B cell (primary cell): ENCODE measurements at regions not wholly inside any gene's neighbourhood (a gene's known extent, or its start where the extent isn't known, plus 50 kb on each side); places are given as distances from the start of the nearest gene placed in this dataset.

ENCODE experiments used
- ATAC-seq: fragments of 200-7000 bp; cut with Tn5 transposase; one replicate; pipeline ENCODE4 v1.10.0; 2021; ENCODE audit warnings: low read depth, mild to moderate bottlenecking, moderate number of reproducible peaks, moderate library complexity
- CTCF ChIA-PET: fragments of 350-600 bp; sonication (Branson Sonifier 250); formaldehyde crosslinking; loops from one replicate; lab custom pipeline; 2021; ENCODE audit warnings: antibody characterized with exemption, inconsistent platforms; lab: Charles Lee
- POLR2A ChIA-PET: fragments of 350-600 bp; sonication (Branson Sonifier 250); formaldehyde crosslinking; loops from one replicate; lab custom pipeline; 2021; ENCODE audit warnings: antibody characterized with exemption; lab: Charles Lee
- DNase-seq: peaks from one replicate; pipeline ENCODE4 v3.0.0; 2013
- H2AFZ ChIP-seq: 2 replicates; pipeline ENCODE4 v1.6.1; 2012; ENCODE audit warnings: mild to moderate bottlenecking, low read depth, low read length; ENCODE audit not compliant: insufficient read depth, poor library complexity, severe bottlenecking
- H3K27ac ChIP-seq, 2 donors: 1 replicate in 1 of 2; 2 replicates in 1 of 2; pipeline ENCODE4 v1.5.1; 2012 to 2013; ENCODE audit warnings: low read length in 2 of 2, mild to moderate bottlenecking in 2 of 2, moderate library complexity in 1 of 2
- H3K27me3 ChIP-seq, 4 experiments: fragments of 200-600 bp in 1 of 4; sonication (generic) in 1 of 4; replicated peaks in 1 of 4; 1 replicate in 2 of 4; 2 replicates in 2 of 4; pipeline versions ENCODE4 v1.6.1 to v1.7.0; 2013 to 2016; ENCODE audit warnings: low read length in 3 of 4, mild to moderate bottlenecking in 2 of 4, mixed read lengths in 1 of 4, moderate library complexity in 1 of 4; ENCODE audit not compliant: insufficient read depth in 4 of 4, control insufficient read depth in 3 of 4; ENCODE audit errors: control extremely low read depth in 1 of 4
- H3K36me3 ChIP-seq, 2 experiments: replicated peaks in 1 of 2; 1 replicate in 1 of 2; 2 replicates in 1 of 2; pipeline versions ENCODE4 v1.6.1 to v1.7.1; 2013; ENCODE audit warnings: low read length in 1 of 2; ENCODE audit not compliant: insufficient read depth in 2 of 2, control insufficient read depth in 1 of 2; ENCODE audit errors: control extremely low read depth in 1 of 2, extremely low read depth in 1 of 2
- H3K4me1 ChIP-seq, 2 donors: fragments of 200-600 bp in 1 of 2; sonication (generic) in 1 of 2; 1 replicate in 1 of 2; 2 replicates in 1 of 2; pipeline versions ENCODE4 v1.5.1 to v1.6.1; 2013 to 2017; ENCODE audit warnings: low read length in 2 of 2; ENCODE audit not compliant: control insufficient read depth in 2 of 2, insufficient read depth in 2 of 2
- H3K4me2 ChIP-seq: replicated peaks from 2 replicates; pipeline ENCODE3; 2012; ENCODE audit warnings: mild to moderate bottlenecking, low read depth, low read length; ENCODE audit not compliant: poor library complexity, severe bottlenecking
- H3K4me3 ChIP-seq, 5 experiments: fragments of 200-600 bp in 1 of 5; sonication (generic) in 1 of 5; 1 replicate in 3 of 5; 2 replicates in 2 of 5; pipeline versions ENCODE4 v1.5.1 to v1.7.0; 2011 to 2016; ENCODE audit warnings: low read length in 4 of 5, mild to moderate bottlenecking in 4 of 5, low read depth in 2 of 5, control low read depth in 1 of 5, moderate library complexity in 1 of 5; ENCODE audit not compliant: insufficient read depth in 1 of 5; ENCODE audit errors: control extremely low read depth in 1 of 5, extremely low read depth in 1 of 5
- H3K79me2 ChIP-seq: fragments of 200-600 bp; sonication (generic); one replicate; pipeline ENCODE4 v1.6.0; 2016; ENCODE audit warnings: low read length; ENCODE audit not compliant: control insufficient read depth, insufficient read depth
- H3K9ac ChIP-seq: fragments of 200-600 bp; sonication (generic); 2 replicates; pipeline ENCODE4 v1.6.1; 2017; ENCODE audit warnings: mild to moderate bottlenecking, low read length, moderate library complexity
- H3K9me3 ChIP-seq, 3 donors: one replicate each; pipeline versions ENCODE4 v1.6.1 to v1.7.1; 2013; ENCODE audit warnings: low read length in 2 of 3; ENCODE audit not compliant: control insufficient read depth in 2 of 3, insufficient read depth in 1 of 3; ENCODE audit errors: control extremely low read depth in 1 of 3
- H4K20me1 ChIP-seq: 2 replicates; pipeline ENCODE4 v1.6.0; 2012; ENCODE audit warnings: mild to moderate bottlenecking, low read length; ENCODE audit not compliant: insufficient read depth, control insufficient read depth, poor library complexity, severe bottlenecking
- H3K27ac Mint-ChIP-seq: one replicate; pipeline ENCODE4 v1.8.0; 2021; ENCODE audit warnings: mixed read lengths
- H3K27me3 Mint-ChIP-seq: one replicate; pipeline ENCODE4 v1.8.0; 2021; ENCODE audit warnings: mixed read lengths
- H3K4me1 Mint-ChIP-seq: one replicate; pipeline ENCODE4 v1.8.0; 2021; ENCODE audit warnings: mixed read lengths
- H3K4me3 Mint-ChIP-seq: one replicate; pipeline ENCODE4 v1.8.0; 2021; ENCODE audit warnings: mixed read lengths
- H3K9me3 Mint-ChIP-seq: one replicate; pipeline ENCODE4 v1.8.0; 2022; ENCODE audit warnings: mixed read lengths; ENCODE audit not compliant: insufficient read depth
- CTCF ChIP-seq: fragments of 200-600 bp; IDR thresholded peaks from one replicate; pipeline ENCODE4 v1.8.0; 2022; ENCODE audit warnings: antibody characterized with exemption, mild to moderate bottlenecking
- EZH2 ChIP-seq: IDR thresholded peaks from 2 replicates; pipeline ENCODE4 v1.6.1; 2012; ENCODE audit warnings: borderline replicate concordance, low read depth, mild to moderate bottlenecking, moderate library complexity, low read length; ENCODE audit not compliant: insufficient read depth, poor library complexity, severe bottlenecking
- WGBS: methylation state at CpG from one replicate; pipeline ENCODE4 v1.1.5; 2013; ENCODE audit warnings: missing lambda C conversion rate; ENCODE audit not compliant: insufficient coverage; 5-methylcytosine and 5-hydroxymethylcytosine counted together
- intact Hi-C: fragments of 100-400 bp; cut with micrococcal nuclease; formaldehyde crosslinking; loops from one replicate; pipeline ENCODE4 v1.10.0; 2022

- Mint-ChIP-seq H3K4me3 (no peak overlapping the region), H3K27ac (no peak overlapping the region)
- POLR2A ChIA-PET, result no interaction called here
Observed at GRCh38 chr7:51619880-51620279, 303.3 kb upstream of the COBL start.

GRCh38 chr7:51617686-51618085 lies 301.1 kb upstream of the COBL start:
- H3K4me1 Mint-ChIP-seq, result no peaks in the 10 kb centered on the region
- WGBS, result 65% methylated on average over 3 of the region's 5 CpGs
- POLR2A ChIA-PET, result no interaction called here

More at GRCh38 chr7:51619880-51620279, 303.3 kb upstream of the COBL start:
- no peak overlapping the region for H3K27ac ChIP-seq
- H3K9me3 Mint-ChIP-seq, result peaks cover 2% of the 10 kb centered on the region
- peaks cover 0 to 10% (median 0%) of the 10 kb centered on the region in 3 donors for H3K9me3 ChIP-seq
- TF ChIP-seq CTCF, result no peak
- no peak for TF ChIP-seq EZH2
- 62% methylated on average over 2 of the region's 3 CpGs for WGBS
- H4K20me1 ChIP-seq, result no peaks in the 10 kb centered on the region
- H3K9ac ChIP-seq, result no peak overlapping the region
- H3K4me3 ChIP-seq, result no peak overlapping the region
- H3K79me2 ChIP-seq, result no peaks in the 10 kb centered on the region
- H3K4me1 ChIP-seq, result no peaks in the 10 kb centered on the region
- no peak overlapping the region for H3K4me2 ChIP-seq
- H3K27me3 Mint-ChIP-seq, result no peaks in the 10 kb centered on the region
- no peak for ATAC-seq
- CTCF ChIA-PET, result no interaction called here
- no peaks in the 10 kb centered on the region for H3K36me3 ChIP-seq
- no peaks in the 10 kb centered on the region for H3K4me1 Mint-ChIP-seq
- no peaks in the 10 kb centered on the region for H3K27me3 ChIP-seq
- no peak overlapping the region for H2AFZ ChIP-seq
- no peak for DNase-seq
- intact Hi-C loops, result no loop called here

More at GRCh38 chr7:51617686-51618085, 301.1 kb upstream of the COBL start:
- H3K27ac ChIP-seq, result no peak overlapping the region
- no peaks in the 10 kb centered on the region for H3K4me1 ChIP-seq
- Mint-ChIP-seq H3K9me3 (no peaks in the 10 kb centered on the region), H3K27me3 (no peaks in the 10 kb centered on the region), H3K4me3 (no peak overlapping the region), H3K27ac (no peak overlapping the region)
- H3K79me2 ChIP-seq, result no peaks in the 10 kb centered on the region
- no peak overlapping the region for H3K9ac ChIP-seq
- peaks cover 0 to 4% (median 0%) of the 10 kb centered on the region in 3 donors for H3K9me3 ChIP-seq
- H3K36me3 ChIP-seq, result no peaks in the 10 kb centered on the region
- TF ChIP-seq CTCF (no peak), EZH2 (no peak)
- H3K27me3 ChIP-seq, result no peaks in the 10 kb centered on the region
- H2AFZ ChIP-seq, result no peak overlapping the region
- intact Hi-C loops, result no loop called here
- ATAC-seq (no peak), DNase-seq (no peak)
- no peaks in the 10 kb centered on the region for H4K20me1 ChIP-seq
- H3K4me3 ChIP-seq, result no peak overlapping the region
- no peak overlapping the region for H3K4me2 ChIP-seq
- CTCF ChIA-PET, result no interaction called here
